ENCODE measurements at regions not wholly inside any gene's neighbourhood (a gene's known extent, or its start where the extent isn't known, plus 50 kb on each side); places are given as distances from the start of the nearest gene placed in this dataset.

GRCh38 chr11:123378096-123378495 lies 52.0 kb upstream of the GRAMD1B start:
- no peak for DNase-seq (ENCODE audit: low spot score)
- no peak for TF ChIP-seq CTCF (IDR thresholded peaks at IDR 0.05; ENCODE audit: extremely low read depth, insufficient read depth, missing control alignments)
- in situ Hi-C loops (cut with MboI; ENCODE audit: low pct_unique_long_range_greater_than_20kb, low sequenced_read_pairs, unreplicated experiment) = no loop called here

- no peak for DNase-seq (ENCODE audit: low spot score)
- no peak for TF ChIP-seq CTCF (IDR thresholded peaks at IDR 0.05; ENCODE audit: extremely low read depth, insufficient read depth, missing control alignments)
- in situ Hi-C loops (cut with MboI; ENCODE audit: low pct_unique_long_range_greater_than_20kb, low sequenced_read_pairs, unreplicated experiment) = no loop called here
Observed at GRCh38 chr11:123377355-123377754, 52.7 kb upstream of the GRAMD1B start.

GRCh38 chr11:123375832-123376231 lies 54.2 kb upstream of the GRAMD1B start:
- in situ Hi-C loops (cut with MboI; ENCODE audit: low pct_unique_long_range_greater_than_20kb, low sequenced_read_pairs, unreplicated experiment) = no loop called here
- no peak for TF ChIP-seq CTCF (IDR thresholded peaks at IDR 0.05; ENCODE audit: extremely low read depth, insufficient read depth, missing control alignments)
- DNase-seq (ENCODE audit: low spot score) = no peak

- in situ Hi-C loops (cut with MboI; ENCODE audit: low pct_unique_long_range_greater_than_20kb, low sequenced_read_pairs, unreplicated experiment) = no loop called here
- no peak for TF ChIP-seq CTCF (IDR thresholded peaks at IDR 0.05; ENCODE audit: extremely low read depth, insufficient read depth, missing control alignments)
- DNase-seq (ENCODE audit: low spot score) = no peak
Observed at GRCh38 chr11:123374622-123374968, 55.5 kb upstream of the GRAMD1B start.

GRCh38 chr11:123373754-123374621 lies 56.1 kb upstream of the GRAMD1B start:
- DNase-seq (ENCODE audit: low spot score) = no peak
- no peak for TF ChIP-seq CTCF (IDR thresholded peaks at IDR 0.05; ENCODE audit: extremely low read depth, insufficient read depth, missing control alignments)
- in situ Hi-C loops (cut with MboI; ENCODE audit: low pct_unique_long_range_greater_than_20kb, low sequenced_read_pairs, unreplicated experiment) = no loop called here

- no peak for DNase-seq (ENCODE audit: low spot score)
- in situ Hi-C loops (cut with MboI; ENCODE audit: low pct_unique_long_range_greater_than_20kb, low sequenced_read_pairs, unreplicated experiment) = no loop called here
- TF ChIP-seq CTCF (IDR thresholded peaks at IDR 0.05; ENCODE audit: extremely low read depth, insufficient read depth, missing control alignments) = no peak
Observed at GRCh38 chr11:123371506-123372297, 58.4 kb upstream of the GRAMD1B start.

Data from GM13977 (cell line).